CD4-positive, CD25-positive, alpha-beta regulatory T cell (primary cell): ENCODE measurements at regions not wholly inside any gene's neighbourhood (a gene's known extent, or its start where the extent isn't known, plus 50 kb on each side); places are given as distances from the start of the nearest gene placed in this dataset.

Experiments
- ATAC-seq, 2 donors: fragments of 150-1000 bp; cut with Tn5 transposase; one replicate each; pipeline ENCODE4 v1.10.0; 2021; ENCODE audit warnings: low read depth in 2 of 2, moderate number of reproducible peaks in 2 of 2, moderate library complexity in 1 of 2
- DNase-seq, 3 donors: peaks; one replicate each; pipeline versions ENCODE4 v3.0.0 to v3.0.0-alpha.2; 2012 to 2022; ENCODE audit warnings: mixed read lengths in 1 of 3
- H3K27ac ChIP-seq: one replicate; pipeline ENCODE4 v1.7.0; 2013; ENCODE audit warnings: mild to moderate bottlenecking, low read length; ENCODE audit not compliant: insufficient read depth, poor library complexity, severe bottlenecking
- H3K27me3 ChIP-seq: one replicate; pipeline ENCODE4 v1.7.0; 2013; ENCODE audit warnings: low read length; ENCODE audit not compliant: control insufficient read depth, insufficient read depth
- H3K36me3 ChIP-seq: one replicate; pipeline ENCODE4 v1.7.0; 2013; ENCODE audit warnings: mild to moderate bottlenecking, low read length, moderate library complexity; ENCODE audit not compliant: control insufficient read depth, insufficient read depth
- H3K4me1 ChIP-seq: 2 replicates; pipeline ENCODE4 v1.7.0; 2013; ENCODE audit warnings: mild to moderate bottlenecking, low read length; ENCODE audit not compliant: insufficient read depth, control insufficient read depth, poor library complexity, severe bottlenecking
- H3K4me3 ChIP-seq: one replicate; pipeline ENCODE4 v1.7.0; 2013; ENCODE audit warnings: low read depth, mild to moderate bottlenecking, low read length, moderate library complexity
- H3K9me3 ChIP-seq, 2 experiments: 1 replicate in 1 of 2; 2 replicates in 1 of 2; pipeline ENCODE4 v1.7.0; 2013; ENCODE audit warnings: low read length in 2 of 2, mild to moderate bottlenecking in 1 of 2, moderate library complexity in 1 of 2; ENCODE audit not compliant: control insufficient read depth in 2 of 2
- H3K27ac Mint-ChIP-seq, 3 donors: one replicate each; pipeline ENCODE4 v1.8.0; 2020 to 2022; ENCODE audit warnings: mild to moderate bottlenecking in 3 of 3, mixed read lengths in 3 of 3, moderate library complexity in 2 of 3
- H3K27me3 Mint-ChIP-seq: one replicate; pipeline ENCODE4 v1.8.0; 2022; ENCODE audit warnings: mild to moderate bottlenecking, mixed read lengths
- H3K36me3 Mint-ChIP-seq: one replicate; pipeline ENCODE4 v1.8.0; 2020; ENCODE audit warnings: mixed read lengths
- H3K4me1 Mint-ChIP-seq, 4 donors: one replicate each; pipeline ENCODE4 v1.8.0; 2020 to 2022; ENCODE audit warnings: mixed read lengths in 4 of 4, mild to moderate bottlenecking in 1 of 4
- H3K4me3 Mint-ChIP-seq, 4 donors: one replicate each; pipeline ENCODE4 v1.8.0; 2020 to 2022; ENCODE audit warnings: mild to moderate bottlenecking in 4 of 4, mixed read lengths in 4 of 4, moderate library complexity in 3 of 4
- H3K9me3 Mint-ChIP-seq, 7 donors: one replicate each; pipeline ENCODE4 v1.8.0; 2020 to 2022; ENCODE audit warnings: mixed read lengths in 7 of 7, mild to moderate bottlenecking in 3 of 7, moderate library complexity in 2 of 7

GRCh38 chr10:113991091-113991860 is 52.4 kb upstream of the ADRB1 start:
- H3K27ac ChIP-seq: no peak overlapping the region
- H3K27ac Mint-ChIP-seq: no peak overlapping the region
- H3K4me1 ChIP-seq: no peaks in the 10 kb centered on the region
- no peaks in the 10 kb centered on the region for H3K36me3 Mint-ChIP-seq
- ATAC-seq: no peak
- H3K9me3 Mint-ChIP-seq: peaks cover 0 to 8% (median 2%) of the 10 kb centered on the region in 7 donors
- H3K36me3 ChIP-seq: no peaks in the 10 kb centered on the region
- no peak for DNase-seq
- peaks cover 8% of the 10 kb centered on the region for H3K27me3 ChIP-seq
- no peaks in the 10 kb centered on the region for H3K9me3 ChIP-seq
- H3K4me3 Mint-ChIP-seq: no peak overlapping the region
- peaks cover 22% of the 10 kb centered on the region for H3K27me3 Mint-ChIP-seq
- H3K4me3 ChIP-seq: no peak overlapping the region
- no peaks in the 10 kb centered on the region for H3K4me1 Mint-ChIP-seq

GRCh38 chr10:113992471-113993011 is 51.1 kb upstream of the ADRB1 start:
- H3K36me3 ChIP-seq: no peaks in the 10 kb centered on the region
- peaks cover 8% of the 10 kb centered on the region for H3K27me3 ChIP-seq
- ATAC-seq (no peak), DNase-seq (no peak)
- H3K9me3 ChIP-seq: no peaks in the 10 kb centered on the region
- Mint-ChIP-seq H3K4me1 (no peaks in the 10 kb centered on the region), H3K4me3 (no peak overlapping the region), H3K9me3 (peaks cover 0 to 3% (median 1%) of the 10 kb centered on the region in 7 donors), H3K27ac (peak overlapping the region in 1 of 3 donors; percentile 32), H3K36me3 (no peaks in the 10 kb centered on the region), H3K27me3 (peaks cover 33% of the 10 kb centered on the region)
- no peak overlapping the region for H3K27ac ChIP-seq
- no peak overlapping the region for H3K4me3 ChIP-seq
- H3K4me1 ChIP-seq: no peaks in the 10 kb centered on the region

GRCh38 chr10:113993489-113993991 is 50.1 kb upstream of the ADRB1 start:
- H3K4me1 ChIP-seq: no peaks in the 10 kb centered on the region
- no peak overlapping the region for H3K4me3 ChIP-seq
- Mint-ChIP-seq H3K4me3 (no peak overlapping the region), H3K9me3 (peaks cover 0 to 3% (median 0%) of the 10 kb centered on the region in 7 donors), H3K27me3 (peaks cover 34% of the 10 kb centered on the region), H3K4me1 (no peaks in the 10 kb centered on the region), H3K36me3 (no peaks in the 10 kb centered on the region), H3K27ac (no peak overlapping the region)
- no peaks in the 10 kb centered on the region for H3K36me3 ChIP-seq
- ATAC-seq (no peak), DNase-seq (no peak)
- peaks cover 7% of the 10 kb centered on the region for H3K27me3 ChIP-seq
- H3K27ac ChIP-seq: no peak overlapping the region
- no peaks in the 10 kb centered on the region for H3K9me3 ChIP-seq
